ENCODE measurements at regions not wholly inside any gene's neighbourhood (a gene's known extent, or its start where the extent isn't known, plus 50 kb on each side); places are given as distances from the start of the nearest gene placed in this dataset.

GRCh38 chr14:106491851-106492250, 965.5 kb downstream of the TMEM121 start:
- no peaks in the 10 kb centered on the region for H3K36me3 Mint-ChIP-seq (ENCODE audit: low read depth)
- peak; percentile 2 for DNase-seq
- no peak overlapping the region for H3K27ac Mint-ChIP-seq
- H3K4me1 Mint-ChIP-seq, result no peaks in the 10 kb centered on the region
- peaks cover 90% of the 10 kb centered on the region for H3K9me3 Mint-ChIP-seq
- TF ChIP-seq, protein P1, sequence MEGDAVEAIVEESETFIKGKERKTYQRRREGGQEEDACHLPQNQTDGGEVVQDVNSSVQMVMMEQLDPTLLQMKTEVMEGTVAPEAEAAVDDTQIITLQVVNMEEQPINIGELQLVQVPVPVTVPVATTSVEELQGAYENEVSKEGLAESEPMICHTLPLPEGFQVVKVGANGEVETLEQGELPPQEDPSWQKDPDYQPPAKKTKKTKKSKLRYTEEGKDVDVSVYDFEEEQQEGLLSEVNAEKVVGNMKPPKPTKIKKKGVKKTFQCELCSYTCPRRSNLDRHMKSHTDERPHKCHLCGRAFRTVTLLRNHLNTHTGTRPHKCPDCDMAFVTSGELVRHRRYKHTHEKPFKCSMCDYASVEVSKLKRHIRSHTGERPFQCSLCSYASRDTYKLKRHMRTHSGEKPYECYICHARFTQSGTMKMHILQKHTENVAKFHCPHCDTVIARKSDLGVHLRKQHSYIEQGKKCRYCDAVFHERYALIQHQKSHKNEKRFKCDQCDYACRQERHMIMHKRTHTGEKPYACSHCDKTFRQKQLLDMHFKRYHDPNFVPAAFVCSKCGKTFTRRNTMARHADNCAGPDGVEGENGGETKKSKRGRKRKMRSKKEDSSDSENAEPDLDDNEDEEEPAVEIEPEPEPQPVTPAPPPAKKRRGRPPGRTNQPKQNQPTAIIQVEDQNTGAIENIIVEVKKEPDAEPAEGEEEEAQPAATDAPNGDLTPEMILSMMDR (IDR thresholded peaks at IDR 0.05), result no peak
- no peak overlapping the region for H3K4me3 Mint-ChIP-seq
- H3K27me3 Mint-ChIP-seq (ENCODE audit: low read depth, poor library complexity), result no peaks in the 10 kb centered on the region

DNA sequence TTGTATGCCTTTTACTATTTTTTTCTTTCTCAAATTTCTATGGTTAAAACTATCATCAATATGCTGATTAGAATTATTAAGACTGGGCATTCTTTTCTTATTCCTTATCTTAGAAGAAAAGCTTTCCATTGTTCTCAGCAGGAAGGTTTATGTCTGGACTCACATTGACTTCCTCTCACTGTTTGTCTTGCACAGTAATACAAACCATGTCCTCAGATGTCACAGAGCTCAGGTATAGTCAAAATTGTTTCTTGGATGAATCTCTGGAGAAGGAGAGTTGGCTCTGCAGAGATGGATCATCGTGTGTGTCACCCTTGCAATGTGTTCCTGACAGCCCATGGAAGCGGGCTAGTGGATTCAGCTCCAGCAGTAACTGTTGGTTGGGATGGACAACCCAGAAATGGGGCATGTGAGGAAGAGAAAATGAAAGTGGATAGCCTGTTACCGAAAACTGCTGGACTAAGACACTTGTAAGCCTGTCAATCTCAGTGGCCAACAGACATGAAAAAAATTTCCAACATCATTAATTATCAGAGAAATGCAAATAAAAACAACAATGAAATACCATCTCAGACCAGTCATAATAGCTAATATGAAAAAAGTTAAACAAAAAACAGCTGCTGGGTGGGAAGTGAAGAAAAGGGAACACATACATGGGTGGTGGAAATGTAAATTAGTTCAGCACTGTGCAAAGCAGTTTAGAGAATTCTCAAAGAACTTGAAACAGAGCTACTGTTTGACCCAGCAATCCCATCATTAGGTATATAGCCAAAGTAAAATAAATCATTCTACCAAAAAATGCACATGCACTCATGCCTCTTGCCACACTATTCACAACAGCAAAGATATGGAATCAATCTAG, 967.8 kb downstream of the TMEM121 start:
- Mint-ChIP-seq H3K4me3 (no peak overlapping the region), H3K27me3 (ENCODE audit: low read depth, poor library complexity) (no peaks in the 10 kb centered on the region), H3K27ac (no peak overlapping the region), H3K36me3 (ENCODE audit: low read depth) (no peaks in the 10 kb centered on the region), H3K9me3 (peaks cover 86% of the 10 kb centered on the region), H3K4me1 (no peaks in the 10 kb centered on the region)
- DNase-seq, result no peak
- TF ChIP-seq, protein P1 (IDR thresholded peaks at IDR 0.05), result no peak

GRCh38 chr14:106500571-106500970, 974.2 kb downstream of the TMEM121 start:
- Mint-ChIP-seq H3K9me3 (peaks cover 91% of the 10 kb centered on the region), H3K27ac (no peak overlapping the region), H3K36me3 (ENCODE audit: low read depth) (no peaks in the 10 kb centered on the region), H3K27me3 (ENCODE audit: low read depth, poor library complexity) (no peaks in the 10 kb centered on the region), H3K4me3 (no peak overlapping the region), H3K4me1 (no peaks in the 10 kb centered on the region)
- DNase-seq, result no peak
- TF ChIP-seq, protein P1 (IDR thresholded peaks at IDR 0.05), result no peak

GRCh38 chr14:106501898-106502297, 975.5 kb downstream of the TMEM121 start:
- Mint-ChIP-seq H3K4me3 (no peak overlapping the region), H3K9me3 (peaks cover 89% of the 10 kb centered on the region)

GRCh38 chr14:106505366-106505765, 979.0 kb downstream of the TMEM121 start:
- Mint-ChIP-seq H3K9me3 (peaks cover 93% of the 10 kb centered on the region), H3K4me1 (no peaks in the 10 kb centered on the region), H3K27ac (no peak overlapping the region), H3K27me3 (ENCODE audit: low read depth, poor library complexity) (no peaks in the 10 kb centered on the region), H3K4me3 (no peak overlapping the region), H3K36me3 (ENCODE audit: low read depth) (no peaks in the 10 kb centered on the region)
- DNase-seq, result no peak
- TF ChIP-seq, protein P1 (IDR thresholded peaks at IDR 0.05), result no peak

More at GRCh38 chr14:106501898-106502297, 975.5 kb downstream of the TMEM121 start:
- Mint-ChIP-seq H3K4me1 (no peaks in the 10 kb centered on the region), H3K27ac (no peak overlapping the region), H3K36me3 (ENCODE audit: low read depth) (no peaks in the 10 kb centered on the region), H3K27me3 (ENCODE audit: low read depth, poor library complexity) (no peaks in the 10 kb centered on the region)
- no peak for DNase-seq
- TF ChIP-seq, protein P1 (IDR thresholded peaks at IDR 0.05), result no peak

DNA sequence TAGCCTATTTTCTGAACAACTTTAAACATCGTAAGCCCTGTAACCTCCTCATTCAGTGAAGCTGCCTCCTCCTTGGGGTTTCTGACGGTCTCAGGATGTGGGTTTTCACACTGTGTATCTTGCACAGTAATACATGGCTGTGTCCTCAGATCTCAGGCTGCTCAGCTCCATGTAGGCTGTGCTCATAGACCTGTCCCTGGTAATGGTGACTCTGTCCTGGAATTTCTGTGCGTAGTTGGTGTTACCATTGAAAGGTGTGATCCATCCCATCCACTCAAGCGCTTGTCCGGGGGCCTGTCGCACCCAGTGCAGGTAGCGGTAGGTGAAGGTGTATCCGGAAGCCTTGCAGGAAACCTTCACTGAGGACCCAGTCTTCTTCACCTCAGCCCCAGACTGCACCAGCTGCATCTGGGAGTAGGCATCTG, 980.5 kb downstream of the TMEM121 start:
- no peak for DNase-seq
- H3K27me3 Mint-ChIP-seq (ENCODE audit: low read depth, poor library complexity), result peaks cover 3% of the 10 kb centered on the region
- H3K27ac Mint-ChIP-seq, result no peak overlapping the region
- TF ChIP-seq, protein P1 (IDR thresholded peaks at IDR 0.05), result no peak
- H3K9me3 Mint-ChIP-seq, result peaks cover 96% of the 10 kb centered on the region
- no peaks in the 10 kb centered on the region for H3K36me3 Mint-ChIP-seq (ENCODE audit: low read depth)
- no peaks in the 10 kb centered on the region for H3K4me1 Mint-ChIP-seq
- no peak overlapping the region for H3K4me3 Mint-ChIP-seq
